Left ventricle myocardium inferior (tissue), 1 donor: ENCODE measurements at regions not wholly inside any gene's neighbourhood (a gene's known extent, or its start where the extent isn't known, plus 50 kb on each side); places are given as distances from the start of the nearest gene placed in this dataset.

Source experiments
- DNase-seq: peaks from one replicate; pipeline ENCODE4 v3.0.0-alpha.2; 2020
- H3K27ac ChIP-seq: fragments of 200-600 bp; replicated peaks from 2 replicates; pipeline ENCODE4 v1.8.0; 2021
- H3K27me3 ChIP-seq: fragments of 200-600 bp; 2 replicates; pipeline ENCODE4 v1.8.0; 2021; ENCODE audit warnings: low read depth
- H3K36me3 ChIP-seq: fragments of 200-600 bp; 2 replicates; pipeline ENCODE4 v1.8.0; 2021
- H3K4me1 ChIP-seq: fragments of 200-600 bp; 2 replicates; pipeline ENCODE4 v1.8.0; 2021
- H3K4me3 ChIP-seq: fragments of 200-600 bp; 2 replicates; pipeline ENCODE4 v1.8.0; 2021; ENCODE audit warnings: mild to moderate bottlenecking, moderate library complexity
- H3K9me3 ChIP-seq: fragments of 200-600 bp; replicated peaks from 2 replicates; pipeline ENCODE4 v1.8.0; 2021
- CTCF ChIP-seq: fragments of 200-600 bp; IDR thresholded peaks from 2 replicates; pipeline ENCODE4 v1.8.0; 2021; ENCODE audit warnings: antibody characterized with exemption, mild to moderate bottlenecking, borderline replicate concordance
- intact Hi-C: fragments of 100-400 bp; cut with micrococcal nuclease; formaldehyde crosslinking; loops from one replicate; pipeline ENCODE4 v1.11.0; 2022
- donor health status: DM: no; HTN: yes; CAD: no; lungs with severe emphysema.

GRCh38 chr16:31704138-31704537, 169.5 kb upstream of the ZNF267 start:
- no peak overlapping the region for H3K27ac ChIP-seq
- no peak overlapping the region for H3K4me3 ChIP-seq
- no peak for DNase-seq
- no peaks in the 10 kb centered on the region for H3K27me3 ChIP-seq
- H3K36me3 ChIP-seq = peaks cover 50% of the 10 kb centered on the region
- intact Hi-C loops = no loop called here
- peaks cover 17% of the 10 kb centered on the region for H3K4me1 ChIP-seq
- TF ChIP-seq CTCF = no peak
- no peaks in the 10 kb centered on the region for H3K9me3 ChIP-seq

GRCh38 chr16:31705371-31705770, 168.2 kb upstream of the ZNF267 start:
- intact Hi-C loops = no loop called here
- H3K4me3 ChIP-seq = no peak overlapping the region
- H3K36me3 ChIP-seq = peaks cover 50% of the 10 kb centered on the region
- no peak for TF ChIP-seq CTCF
- no peak for DNase-seq
- peaks cover 13% of the 10 kb centered on the region for H3K4me1 ChIP-seq
- no peaks in the 10 kb centered on the region for H3K9me3 ChIP-seq
- no peak overlapping the region for H3K27ac ChIP-seq
- H3K27me3 ChIP-seq = no peaks in the 10 kb centered on the region

GRCh38 chr16:31706318-31706717, 167.3 kb upstream of the ZNF267 start:
- DNase-seq = no peak
- peaks cover 50% of the 10 kb centered on the region for H3K36me3 ChIP-seq

GRCh38 chr16:31706925-31707324, 166.7 kb upstream of the ZNF267 start:
- intact Hi-C loops = no loop called here
- H3K27me3 ChIP-seq = no peaks in the 10 kb centered on the region
- no peak overlapping the region for H3K4me3 ChIP-seq
- TF ChIP-seq CTCF = no peak
- H3K9me3 ChIP-seq = no peaks in the 10 kb centered on the region
- H3K36me3 ChIP-seq = peaks cover 50% of the 10 kb centered on the region
- no peak overlapping the region for H3K27ac ChIP-seq
- DNase-seq = no peak
- H3K4me1 ChIP-seq = no peaks in the 10 kb centered on the region

More at GRCh38 chr16:31706318-31706717, 167.3 kb upstream of the ZNF267 start:
- TF ChIP-seq CTCF = no peak
- intact Hi-C loops = no loop called here
- H3K4me1 ChIP-seq = peaks cover 3% of the 10 kb centered on the region
- H3K27me3 ChIP-seq = no peaks in the 10 kb centered on the region
- no peaks in the 10 kb centered on the region for H3K9me3 ChIP-seq
- no peak overlapping the region for H3K4me3 ChIP-seq
- no peak overlapping the region for H3K27ac ChIP-seq

- Histone ChIP-seq H3K4me1 (peaks cover 3% of the 10 kb centered on the region), H3K9me3 (no peaks in the 10 kb centered on the region), H3K27ac (no peak overlapping the region), H3K4me3 (no peak overlapping the region), H3K36me3 (peaks cover 50% of the 10 kb centered on the region), H3K27me3 (no peaks in the 10 kb centered on the region)
- DNase-seq = no peak
- intact Hi-C loops = no loop called here
- TF ChIP-seq CTCF = no peak
These were observed 165.8 kb upstream of the ZNF267 start for GRCh38 chr16:31707743-31708335.

GRCh38 chr16:31708348-31708747, 165.3 kb upstream of the ZNF267 start:
- no peak for DNase-seq
- Histone ChIP-seq H3K9me3 (no peaks in the 10 kb centered on the region), H3K27ac (no peak overlapping the region), H3K27me3 (no peaks in the 10 kb centered on the region), H3K36me3 (peaks cover 46% of the 10 kb centered on the region), H3K4me1 (peaks cover 6% of the 10 kb centered on the region), H3K4me3 (no peak overlapping the region)
- intact Hi-C loops = no loop called here
- TF ChIP-seq CTCF = no peak
